ENCODE measurements at regions not wholly inside any gene's neighbourhood (a gene's known extent, or its start where the extent isn't known, plus 50 kb on each side); places are given as distances from the start of the nearest gene placed in this dataset.

DNA sequence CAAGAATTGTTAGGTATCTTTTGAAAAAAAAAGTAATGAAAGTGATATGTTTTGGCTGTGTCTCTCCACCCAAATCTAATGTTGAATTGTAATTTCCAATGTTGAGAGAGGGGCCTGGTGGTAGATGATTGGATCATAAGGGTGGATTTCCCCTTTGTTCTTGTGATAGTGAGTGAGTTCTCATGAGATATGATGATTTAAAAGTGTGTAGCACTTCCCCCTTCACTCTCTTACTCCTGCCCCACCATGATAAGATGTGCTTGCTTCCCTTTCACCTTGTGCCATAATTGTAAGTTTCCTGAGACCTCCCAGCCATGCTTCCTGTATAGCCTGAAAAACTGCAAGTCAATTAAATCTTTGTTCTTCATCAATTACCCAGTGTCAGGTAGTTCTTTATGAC lies 70.7 kb downstream of the XCL2 start:
- H3K27me3 ChIP-seq, result no peaks in the 10 kb centered on the region
- no peak overlapping the region for H3K27ac ChIP-seq
- H3K4me1 ChIP-seq, result peaks cover 0 to 15% (median 2%) of the 10 kb centered on the region in 4 donors
- no peaks in the 10 kb centered on the region for H3K9me3 ChIP-seq
- no peak for DNase-seq
- H3K36me3 ChIP-seq, result no peaks in the 10 kb centered on the region
- no peak for TF ChIP-seq POLR2A (IDR thresholded peaks at IDR 0.05)
- TF ChIP-seq, protein P1, sequence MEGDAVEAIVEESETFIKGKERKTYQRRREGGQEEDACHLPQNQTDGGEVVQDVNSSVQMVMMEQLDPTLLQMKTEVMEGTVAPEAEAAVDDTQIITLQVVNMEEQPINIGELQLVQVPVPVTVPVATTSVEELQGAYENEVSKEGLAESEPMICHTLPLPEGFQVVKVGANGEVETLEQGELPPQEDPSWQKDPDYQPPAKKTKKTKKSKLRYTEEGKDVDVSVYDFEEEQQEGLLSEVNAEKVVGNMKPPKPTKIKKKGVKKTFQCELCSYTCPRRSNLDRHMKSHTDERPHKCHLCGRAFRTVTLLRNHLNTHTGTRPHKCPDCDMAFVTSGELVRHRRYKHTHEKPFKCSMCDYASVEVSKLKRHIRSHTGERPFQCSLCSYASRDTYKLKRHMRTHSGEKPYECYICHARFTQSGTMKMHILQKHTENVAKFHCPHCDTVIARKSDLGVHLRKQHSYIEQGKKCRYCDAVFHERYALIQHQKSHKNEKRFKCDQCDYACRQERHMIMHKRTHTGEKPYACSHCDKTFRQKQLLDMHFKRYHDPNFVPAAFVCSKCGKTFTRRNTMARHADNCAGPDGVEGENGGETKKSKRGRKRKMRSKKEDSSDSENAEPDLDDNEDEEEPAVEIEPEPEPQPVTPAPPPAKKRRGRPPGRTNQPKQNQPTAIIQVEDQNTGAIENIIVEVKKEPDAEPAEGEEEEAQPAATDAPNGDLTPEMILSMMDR (IDR thresholded peaks at IDR 0.05), result no peak
- H3K4me3 ChIP-seq, result no peak overlapping the region

DNA sequence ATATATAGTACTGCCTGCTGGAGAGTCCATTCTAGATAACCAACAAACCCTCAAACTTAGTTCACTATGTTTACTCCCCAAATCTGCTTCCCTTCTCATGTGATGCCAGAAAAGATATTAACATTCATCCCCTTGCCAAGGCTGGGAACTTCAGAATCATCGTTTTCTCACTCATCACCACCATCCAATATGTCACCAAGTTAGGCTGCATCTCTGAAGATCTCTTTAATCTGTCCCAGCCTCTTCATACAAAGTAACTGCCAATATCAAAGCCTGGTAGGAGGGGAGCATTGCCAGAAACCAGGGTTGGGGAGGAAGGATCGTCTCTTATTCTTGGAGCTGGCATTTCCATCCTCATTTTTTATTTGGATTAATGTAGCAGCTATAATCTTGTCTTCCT lies 71.6 kb downstream of the XCL2 start:
- no peak overlapping the region for H3K4me3 ChIP-seq
- H3K27me3 ChIP-seq, result no peaks in the 10 kb centered on the region
- TF ChIP-seq, protein P1 (IDR thresholded peaks at IDR 0.05), result no peak
- no peak for TF ChIP-seq POLR2A (IDR thresholded peaks at IDR 0.05)
- H3K36me3 ChIP-seq, result no peaks in the 10 kb centered on the region
- peaks cover 0 to 21% (median 5%) of the 10 kb centered on the region in 4 donors for H3K4me1 ChIP-seq
- H3K27ac ChIP-seq, result no peak overlapping the region
- no peak for DNase-seq
- H3K9me3 ChIP-seq, result no peaks in the 10 kb centered on the region

DNA sequence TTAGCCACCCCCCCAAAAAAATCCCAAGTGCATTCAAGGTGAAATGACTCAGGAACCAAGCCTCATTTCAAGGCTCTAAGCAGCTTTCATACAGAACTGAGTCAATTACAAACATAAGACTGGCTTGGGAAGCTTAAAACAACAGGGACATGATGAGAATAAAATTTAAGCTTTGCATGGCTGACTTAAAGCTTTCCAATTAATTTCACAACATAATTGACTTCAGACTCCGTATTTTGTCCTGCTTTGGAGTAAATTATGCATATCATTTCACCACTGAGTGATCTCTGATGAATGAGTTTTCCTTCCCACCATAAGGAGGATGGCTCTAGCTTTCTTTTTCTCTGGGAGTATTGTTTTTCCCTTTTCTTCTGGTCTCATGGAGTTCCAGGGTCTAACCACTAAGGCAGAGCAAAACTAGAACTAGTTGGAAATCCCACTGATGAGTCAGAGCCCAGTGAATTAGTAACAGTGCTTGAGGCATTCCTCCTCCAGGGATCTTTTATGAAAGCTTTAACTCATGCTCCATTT lies 72.8 kb downstream of the XCL2 start:
- DNase-seq, result no peak
- H3K4me1 ChIP-seq, result peaks cover 0 to 29% (median 9%) of the 10 kb centered on the region in 4 donors
- H3K4me3 ChIP-seq, result no peak overlapping the region
- no peak for TF ChIP-seq POLR2A (IDR thresholded peaks at IDR 0.05)
- TF ChIP-seq, protein P1 (IDR thresholded peaks at IDR 0.05), result peak in 1 of 6 experiments; percentile 13
- H3K27me3 ChIP-seq, result no peaks in the 10 kb centered on the region
- H3K27ac ChIP-seq, result no peak overlapping the region
- H3K9me3 ChIP-seq, result no peaks in the 10 kb centered on the region
- H3K36me3 ChIP-seq, result no peaks in the 10 kb centered on the region

DNA sequence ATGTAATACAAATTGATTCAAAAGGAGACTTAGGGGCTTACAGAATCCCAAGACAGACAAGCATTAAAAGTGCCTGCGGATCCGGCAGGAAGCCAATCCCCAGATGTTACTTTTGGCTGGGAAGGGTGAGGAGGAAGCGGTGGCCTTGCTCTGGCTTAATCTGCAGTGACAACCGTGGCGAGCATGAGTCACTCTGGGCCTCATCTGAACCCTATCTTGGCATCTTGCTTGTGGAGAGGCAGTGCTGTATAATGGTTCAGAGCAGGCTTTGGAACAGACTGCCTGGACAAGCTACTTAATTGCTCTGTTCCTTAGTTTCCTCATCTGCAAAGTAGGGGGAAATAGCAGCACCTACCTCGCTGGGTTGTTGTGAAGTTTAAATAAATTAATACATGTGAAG lies 74.1 kb downstream of the XCL2 start:
- TF ChIP-seq POLR2A (IDR thresholded peaks at IDR 0.05), result no peak
- TF ChIP-seq, protein P1 (IDR thresholded peaks at IDR 0.05), result no peak
- DNase-seq, result peak in 2 of 3 donors; percentile 19 to 75
- H3K27ac ChIP-seq, result peak overlapping the region in 2 of 4 donors; percentile 30
- H3K27me3 ChIP-seq, result no peaks in the 10 kb centered on the region
- H3K4me3 ChIP-seq, result no peak overlapping the region
- H3K9me3 ChIP-seq, result no peaks in the 10 kb centered on the region
- peaks cover 0 to 31% (median 9%) of the 10 kb centered on the region in 4 donors for H3K4me1 ChIP-seq
- no peaks in the 10 kb centered on the region for H3K36me3 ChIP-seq

DNA sequence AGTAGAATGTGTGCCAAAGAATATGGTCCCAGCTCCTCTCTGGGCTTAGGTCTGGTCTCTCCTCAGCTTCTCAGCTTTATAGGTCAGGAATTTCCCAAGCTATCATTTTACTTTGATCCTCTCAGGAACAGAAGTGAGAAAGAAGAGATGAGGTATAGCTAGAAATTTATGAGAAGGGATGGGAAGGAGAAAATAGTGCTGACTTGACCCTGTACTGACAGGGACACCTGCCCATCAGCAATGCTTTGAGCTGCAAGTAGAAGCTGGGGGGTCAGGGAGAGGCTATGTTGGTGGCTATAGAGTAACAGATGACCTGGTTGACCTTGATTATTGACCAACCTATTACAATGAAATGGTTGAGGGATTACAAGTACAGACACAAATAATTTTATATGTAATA lies 75.0 kb downstream of the XCL2 start:
- Histone ChIP-seq H3K27ac (peak overlapping the region in 2 of 4 donors; percentile 21 to 30), H3K4me1 (peaks cover 0 to 31% (median 9%) of the 10 kb centered on the region in 4 donors), H3K36me3 (no peaks in the 10 kb centered on the region), H3K9me3 (no peaks in the 10 kb centered on the region), H3K27me3 (no peaks in the 10 kb centered on the region), H3K4me3 (no peak overlapping the region)
- DNase-seq, result no peak
- TF ChIP-seq, protein P1 (IDR thresholded peaks at IDR 0.05), result no peak
- no peak for TF ChIP-seq POLR2A (IDR thresholded peaks at IDR 0.05)

All from Peyer's patch (tissue), 4 donors.